GM13976 (cell line): ENCODE measurements at regions not wholly inside any gene's neighbourhood (a gene's known extent, or its start where the extent isn't known, plus 50 kb on each side); places are given as distances from the start of the nearest gene placed in this dataset.

Experiments used
- DNase-seq: peaks from one replicate; pipeline ENCODE4 v3.0.0; 2012; ENCODE audit warnings: low spot score
- in situ Hi-C: fragments of 300-500 bp; cut with MboI; formaldehyde crosslinking; loops from one replicate; pipeline ENCODE4 v1.12.0; 2022; ENCODE audit warnings: low sequenced_read_pairs, mixed read lengths, inconsistent platforms; ENCODE audit not compliant: unreplicated experiment
- TF ChIP-seq, protein P1 (sequence below): IDR thresholded peaks from 2 replicates; pipeline ENCODE4 v1.5.1; 2012; ENCODE audit warnings: borderline replicate concordance, mild to moderate bottlenecking; ENCODE audit not compliant: insufficient read depth; ENCODE audit errors: extremely low read depth, missing control alignments, control extremely low read depth

DNA sequence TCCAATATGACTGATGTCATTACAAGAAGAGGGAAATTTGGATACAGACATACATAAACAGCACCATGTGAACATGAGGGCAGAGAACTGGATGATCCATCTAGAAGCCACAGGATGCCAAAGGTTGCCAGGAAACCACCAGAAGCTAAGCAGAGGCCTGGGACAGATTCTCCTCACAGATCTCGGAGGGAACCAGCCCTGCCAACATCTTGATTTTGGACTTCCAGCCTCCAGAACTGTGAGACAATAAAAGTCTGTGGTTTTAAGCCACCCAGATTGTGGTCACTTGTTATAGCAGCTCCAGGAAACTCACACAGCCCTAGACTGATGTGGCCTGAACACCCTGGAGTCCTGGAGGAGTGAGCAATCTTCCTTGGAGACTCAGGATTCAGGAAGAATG lies 351.6 kb downstream of the EIPR1 start:
- no peak for DNase-seq
- in situ Hi-C loops, result no loop called here
- TF ChIP-seq, protein P1, sequence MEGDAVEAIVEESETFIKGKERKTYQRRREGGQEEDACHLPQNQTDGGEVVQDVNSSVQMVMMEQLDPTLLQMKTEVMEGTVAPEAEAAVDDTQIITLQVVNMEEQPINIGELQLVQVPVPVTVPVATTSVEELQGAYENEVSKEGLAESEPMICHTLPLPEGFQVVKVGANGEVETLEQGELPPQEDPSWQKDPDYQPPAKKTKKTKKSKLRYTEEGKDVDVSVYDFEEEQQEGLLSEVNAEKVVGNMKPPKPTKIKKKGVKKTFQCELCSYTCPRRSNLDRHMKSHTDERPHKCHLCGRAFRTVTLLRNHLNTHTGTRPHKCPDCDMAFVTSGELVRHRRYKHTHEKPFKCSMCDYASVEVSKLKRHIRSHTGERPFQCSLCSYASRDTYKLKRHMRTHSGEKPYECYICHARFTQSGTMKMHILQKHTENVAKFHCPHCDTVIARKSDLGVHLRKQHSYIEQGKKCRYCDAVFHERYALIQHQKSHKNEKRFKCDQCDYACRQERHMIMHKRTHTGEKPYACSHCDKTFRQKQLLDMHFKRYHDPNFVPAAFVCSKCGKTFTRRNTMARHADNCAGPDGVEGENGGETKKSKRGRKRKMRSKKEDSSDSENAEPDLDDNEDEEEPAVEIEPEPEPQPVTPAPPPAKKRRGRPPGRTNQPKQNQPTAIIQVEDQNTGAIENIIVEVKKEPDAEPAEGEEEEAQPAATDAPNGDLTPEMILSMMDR, result no peak

DNA sequence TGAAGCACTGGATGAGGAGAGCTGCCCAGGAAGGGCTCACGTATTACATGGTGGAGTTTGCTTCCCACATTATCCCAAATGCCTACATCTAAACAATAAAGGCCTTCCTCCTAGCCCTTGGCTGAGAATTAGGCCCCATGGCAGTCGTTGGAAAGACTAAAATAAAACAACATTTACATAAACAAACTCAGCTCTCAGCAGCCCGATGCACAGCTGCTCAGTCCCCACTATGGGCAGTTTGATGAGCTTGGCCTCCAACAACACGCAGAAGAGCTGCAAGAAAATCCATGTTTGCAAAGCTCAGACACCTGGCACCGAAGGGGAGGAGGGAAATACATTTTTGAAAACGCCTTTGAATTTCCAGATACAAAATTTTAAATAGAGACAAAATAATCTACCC lies 352.4 kb downstream of the EIPR1 start:
- in situ Hi-C loops, result no loop called here
- TF ChIP-seq, protein P1, result no peak
- DNase-seq, result no peak

DNA sequence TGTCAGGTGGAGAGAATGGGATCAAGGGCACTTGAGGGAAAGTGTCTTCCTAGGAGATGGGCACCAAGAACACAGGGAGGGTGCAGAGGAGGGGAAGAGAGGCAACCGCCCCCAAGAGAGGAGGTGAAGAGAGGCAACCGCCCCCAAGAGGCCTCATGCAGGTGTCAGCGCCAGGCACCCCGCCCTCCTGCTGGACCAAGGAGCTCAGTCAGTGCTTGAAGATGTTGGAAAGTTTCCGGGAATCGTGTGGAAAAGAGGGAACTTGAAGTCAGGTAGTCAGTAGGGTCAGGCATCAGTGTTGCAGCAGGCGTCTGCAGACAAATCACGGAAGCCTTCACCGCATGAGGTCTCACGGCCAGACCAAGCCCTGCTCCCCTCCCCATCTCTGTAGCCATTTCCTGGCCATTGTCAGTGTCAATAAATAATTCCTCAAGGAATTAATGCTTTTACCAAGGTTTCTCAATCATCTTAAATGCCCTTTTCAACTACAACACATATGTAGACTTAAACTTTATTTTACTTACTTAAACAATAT lies 353.1 kb downstream of the EIPR1 start:
- no peak for DNase-seq
- TF ChIP-seq, protein P1, result no peak
- in situ Hi-C loops, result no loop called here

DNA sequence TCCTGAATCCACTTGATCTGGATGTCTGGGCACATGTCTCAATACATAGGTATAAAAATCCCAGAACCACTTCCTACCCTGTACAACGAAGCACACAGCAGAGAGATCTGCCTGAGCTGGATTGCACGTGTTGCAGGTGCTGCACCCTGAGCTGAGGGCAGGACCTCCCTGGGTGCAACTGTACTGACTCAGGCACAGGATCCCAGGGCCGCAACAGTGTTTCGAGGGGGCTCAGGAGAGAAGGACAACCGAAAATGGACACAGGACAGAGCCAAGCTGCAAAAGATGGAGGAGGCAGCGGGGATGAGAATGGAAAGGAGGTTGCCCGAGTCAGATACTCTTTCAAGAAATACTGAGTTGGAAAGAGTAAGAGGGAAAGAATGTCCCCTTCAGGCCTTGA lies 354.1 kb downstream of the EIPR1 start:
- DNase-seq, result no peak
- in situ Hi-C loops, result no loop called here
- TF ChIP-seq, protein P1, result no peak

DNA sequence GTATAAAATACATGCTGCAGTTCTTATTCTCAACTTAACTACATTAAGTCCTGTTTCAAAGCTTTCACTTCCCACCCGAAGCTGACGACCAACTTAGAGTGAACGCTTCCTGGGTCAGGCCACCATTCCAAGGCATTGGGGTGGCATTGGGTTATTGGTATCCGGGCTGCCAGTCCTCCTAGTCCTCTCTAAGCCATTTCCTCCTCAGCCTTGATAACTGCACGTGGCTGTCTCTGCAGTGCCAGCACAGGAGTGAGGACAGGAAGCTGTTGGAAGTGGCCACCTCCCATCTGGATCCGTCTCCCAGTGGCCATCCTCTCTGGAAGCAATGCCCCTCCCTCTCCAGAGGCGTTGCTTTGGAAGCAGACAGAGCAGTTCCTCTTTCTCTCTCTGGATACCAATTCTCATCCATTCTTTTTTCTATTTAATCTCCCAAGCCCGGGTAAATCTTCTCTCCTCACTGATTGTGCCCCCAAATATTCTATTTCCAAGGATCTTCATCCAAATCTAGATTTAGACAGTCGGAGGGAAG lies 354.7 kb downstream of the EIPR1 start:
- in situ Hi-C loops, result no loop called here
- DNase-seq, result no peak
- TF ChIP-seq, protein P1, result no peak

DNA sequence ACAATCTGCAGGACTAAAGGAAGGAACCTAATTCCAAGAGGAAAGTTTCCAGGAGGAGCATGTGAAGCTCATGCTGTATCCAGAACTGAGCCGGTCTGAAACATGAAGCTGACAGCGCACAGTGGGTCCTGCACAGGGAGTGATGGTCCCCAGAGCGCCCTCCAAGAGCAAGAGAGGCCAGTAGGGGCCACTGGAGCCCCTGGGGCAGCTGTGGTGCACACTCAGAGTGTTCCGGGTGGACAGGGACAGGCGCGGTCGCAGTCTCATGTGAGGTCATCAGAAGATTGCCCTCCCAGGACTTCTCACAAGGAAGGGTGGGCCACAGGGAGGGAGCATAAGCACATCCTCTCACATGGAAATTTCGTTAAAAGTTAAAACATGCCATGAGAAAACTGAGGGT lies 355.9 kb downstream of the EIPR1 start:
- in situ Hi-C loops, result no loop called here
- TF ChIP-seq, protein P1, result no peak
- no peak for DNase-seq
